ENCODE measurements at regions not wholly inside any gene's neighbourhood (a gene's known extent, or its start where the extent isn't known, plus 50 kb on each side); places are given as distances from the start of the nearest gene placed in this dataset.

DNA sequence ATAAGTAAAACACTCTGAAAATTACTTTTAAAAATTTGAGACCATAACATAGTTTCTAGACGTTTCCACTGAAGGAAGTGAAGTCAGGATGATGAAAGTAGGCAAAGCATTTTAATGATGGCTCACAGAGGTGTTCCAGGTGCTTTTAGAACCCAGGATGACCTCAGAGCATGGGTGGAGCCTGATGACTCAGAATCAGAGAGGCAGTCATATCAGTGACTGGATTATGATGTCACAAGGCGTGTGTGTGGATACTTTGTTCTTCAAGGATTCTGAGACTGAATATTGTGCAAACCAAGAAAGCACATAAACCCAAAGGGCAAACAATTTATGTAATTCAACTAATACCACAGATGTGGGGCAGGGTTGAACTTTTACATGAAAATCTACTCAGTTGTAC, 200.2 kb upstream of the FOXN2 start:
- H3K4me3 ChIP-seq (ENCODE audit: control insufficient read depth, low read depth, low read length): no peak overlapping the region
- TF ChIP-seq, protein P1, sequence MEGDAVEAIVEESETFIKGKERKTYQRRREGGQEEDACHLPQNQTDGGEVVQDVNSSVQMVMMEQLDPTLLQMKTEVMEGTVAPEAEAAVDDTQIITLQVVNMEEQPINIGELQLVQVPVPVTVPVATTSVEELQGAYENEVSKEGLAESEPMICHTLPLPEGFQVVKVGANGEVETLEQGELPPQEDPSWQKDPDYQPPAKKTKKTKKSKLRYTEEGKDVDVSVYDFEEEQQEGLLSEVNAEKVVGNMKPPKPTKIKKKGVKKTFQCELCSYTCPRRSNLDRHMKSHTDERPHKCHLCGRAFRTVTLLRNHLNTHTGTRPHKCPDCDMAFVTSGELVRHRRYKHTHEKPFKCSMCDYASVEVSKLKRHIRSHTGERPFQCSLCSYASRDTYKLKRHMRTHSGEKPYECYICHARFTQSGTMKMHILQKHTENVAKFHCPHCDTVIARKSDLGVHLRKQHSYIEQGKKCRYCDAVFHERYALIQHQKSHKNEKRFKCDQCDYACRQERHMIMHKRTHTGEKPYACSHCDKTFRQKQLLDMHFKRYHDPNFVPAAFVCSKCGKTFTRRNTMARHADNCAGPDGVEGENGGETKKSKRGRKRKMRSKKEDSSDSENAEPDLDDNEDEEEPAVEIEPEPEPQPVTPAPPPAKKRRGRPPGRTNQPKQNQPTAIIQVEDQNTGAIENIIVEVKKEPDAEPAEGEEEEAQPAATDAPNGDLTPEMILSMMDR (IDR thresholded peaks at IDR 0.05; ENCODE audit: control insufficient read depth, insufficient read depth, low read depth, low read length, missing control alignments): no peak
- DNase-seq (ENCODE audit: low read depth): no peak

DNA sequence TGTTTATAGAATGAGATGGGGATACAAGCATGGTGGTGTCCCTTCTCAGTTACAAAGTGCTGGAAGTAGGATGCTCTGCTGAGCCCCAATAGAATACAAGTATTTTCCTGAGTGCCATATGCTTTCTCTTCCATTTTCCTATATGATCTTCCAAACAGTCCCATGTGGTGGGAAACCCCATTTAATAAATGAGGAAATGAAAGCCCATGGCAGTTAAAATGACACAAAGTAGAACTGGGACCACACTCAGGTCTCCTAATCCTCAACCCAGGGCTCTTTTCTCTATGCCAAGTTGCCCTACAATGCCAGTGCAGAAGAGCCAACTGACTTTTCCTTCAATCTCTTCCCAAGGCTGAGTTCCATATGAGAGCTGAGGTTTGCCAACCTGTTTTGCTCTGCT, 198.0 kb upstream of the FOXN2 start:
- TF ChIP-seq, protein P1 (IDR thresholded peaks at IDR 0.05; ENCODE audit: control insufficient read depth, insufficient read depth, low read depth, low read length, missing control alignments): no peak
- H3K4me3 ChIP-seq (ENCODE audit: control insufficient read depth, low read depth, low read length): no peak overlapping the region
- DNase-seq (ENCODE audit: low read depth): no peak

DNA sequence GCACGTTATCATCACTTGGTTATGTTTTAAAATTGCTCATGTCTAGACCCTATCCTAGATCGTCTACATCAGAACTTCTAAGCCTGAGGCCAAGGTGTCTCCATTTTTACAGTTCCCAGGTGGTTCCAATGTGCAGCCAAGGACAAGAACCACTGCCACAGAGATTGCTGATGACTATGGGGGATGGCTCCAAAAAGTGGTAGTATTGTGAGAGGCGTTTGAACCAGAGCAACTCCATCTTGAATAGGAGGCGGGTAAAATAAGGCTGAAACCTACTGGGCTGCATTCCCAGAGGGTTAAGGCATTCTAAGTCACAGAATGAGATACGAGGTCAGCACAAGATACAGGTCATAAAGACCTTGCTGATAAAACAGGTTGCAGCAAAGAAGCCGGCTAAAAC, 195.6 kb upstream of the FOXN2 start:
- TF ChIP-seq, protein P1 (IDR thresholded peaks at IDR 0.05; ENCODE audit: control insufficient read depth, insufficient read depth, low read depth, low read length, missing control alignments): no peak
- H3K4me3 ChIP-seq (ENCODE audit: control insufficient read depth, low read depth, low read length): no peak overlapping the region
- DNase-seq (ENCODE audit: low read depth): no peak

DNA sequence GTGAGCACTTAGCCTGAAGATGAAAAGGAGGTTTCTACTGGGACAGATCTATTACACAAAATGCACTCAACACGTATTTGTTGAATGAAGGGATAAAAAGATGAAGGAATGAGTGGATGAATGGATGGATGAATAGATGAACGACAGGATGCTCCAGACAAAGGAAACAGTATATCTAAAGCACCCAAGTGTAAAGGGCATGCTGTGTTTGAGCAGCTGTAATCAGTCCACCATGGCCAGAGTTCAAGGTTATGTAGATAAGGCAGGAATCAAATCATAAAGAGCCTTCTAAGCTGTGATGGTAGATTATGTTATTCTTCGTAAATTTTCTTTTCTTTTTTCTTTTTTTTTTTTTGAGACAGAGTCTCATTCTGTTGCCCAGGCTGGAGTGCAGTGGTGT, 194.4 kb upstream of the FOXN2 start:
- H3K4me3 ChIP-seq (ENCODE audit: control insufficient read depth, low read depth, low read length): no peak overlapping the region
- TF ChIP-seq, protein P1 (IDR thresholded peaks at IDR 0.05; ENCODE audit: control insufficient read depth, insufficient read depth, low read depth, low read length, missing control alignments): no peak
- DNase-seq (ENCODE audit: low read depth): no peak

DNA sequence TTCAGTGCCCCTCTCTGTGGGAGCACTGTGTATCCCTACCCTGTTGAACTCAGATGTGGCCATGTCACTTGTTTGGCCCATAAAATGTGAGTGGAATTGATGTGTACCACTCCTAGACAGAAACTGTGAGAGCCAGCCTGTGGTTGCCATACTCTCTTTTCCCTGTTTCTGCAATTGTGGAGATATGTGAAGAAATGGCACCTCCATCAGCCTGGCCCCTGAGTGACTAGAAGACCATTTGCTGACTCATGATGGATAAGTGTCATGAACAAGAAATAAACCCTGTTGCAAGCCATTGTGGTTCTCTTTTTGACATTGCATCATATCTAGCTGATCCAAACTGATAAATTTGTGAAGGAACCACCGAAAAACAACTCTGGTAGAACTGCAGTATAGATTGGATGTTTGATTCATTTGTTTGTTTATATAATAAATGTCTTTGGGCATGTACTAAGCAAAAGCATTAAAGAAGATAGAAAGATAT, 193.7 kb upstream of the FOXN2 start:
- H3K4me3 ChIP-seq (ENCODE audit: control insufficient read depth, low read depth, low read length): no peak overlapping the region
- TF ChIP-seq, protein P1 (IDR thresholded peaks at IDR 0.05; ENCODE audit: control insufficient read depth, insufficient read depth, low read depth, low read length, missing control alignments): no peak
- no peak for DNase-seq (ENCODE audit: low read depth)

DNA sequence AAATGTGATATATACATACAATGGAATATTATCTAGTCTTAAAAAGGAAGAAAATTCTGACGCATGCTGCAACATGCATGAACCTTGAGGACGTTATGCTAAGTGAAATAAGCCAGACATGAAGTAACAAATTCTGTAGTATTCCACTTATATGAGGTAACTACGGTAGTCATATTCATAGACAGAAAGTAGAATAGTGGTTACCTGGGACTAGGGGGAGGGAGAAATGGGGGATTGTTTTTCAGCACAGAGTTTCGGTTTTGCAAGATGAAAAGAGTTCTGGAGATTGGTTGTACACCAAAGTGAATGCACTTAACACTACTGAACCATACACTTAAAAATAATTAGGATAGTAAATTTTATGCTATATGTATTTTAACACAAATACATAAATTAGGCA, 192.3 kb upstream of the FOXN2 start:
- H3K4me3 ChIP-seq (ENCODE audit: control insufficient read depth, low read depth, low read length): no peak overlapping the region
- no peak for DNase-seq (ENCODE audit: low read depth)
- TF ChIP-seq, protein P1 (IDR thresholded peaks at IDR 0.05; ENCODE audit: control insufficient read depth, insufficient read depth, low read depth, low read length, missing control alignments): no peak

DNA sequence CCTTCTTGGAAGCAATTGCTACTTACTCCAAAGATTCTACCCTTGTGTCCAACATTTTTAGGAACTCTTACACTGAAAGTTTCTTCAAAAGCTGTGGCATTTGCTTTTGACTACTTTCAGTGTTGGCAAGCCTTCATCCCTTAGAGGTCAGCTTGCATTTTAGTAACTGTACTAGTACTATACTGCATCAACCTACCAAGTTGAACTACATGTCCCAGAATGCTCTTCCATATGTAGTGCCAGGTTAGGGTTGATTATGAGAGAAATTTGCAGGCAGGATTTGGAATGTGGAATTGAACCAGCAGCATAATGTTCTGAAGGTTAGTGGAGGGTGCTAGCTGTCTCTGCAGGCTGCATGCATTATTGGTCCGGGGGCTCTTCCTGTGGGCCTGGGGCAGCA, 189.9 kb upstream of the FOXN2 start:
- no peak for DNase-seq (ENCODE audit: low read depth)
- no peak overlapping the region for H3K4me3 ChIP-seq (ENCODE audit: control insufficient read depth, low read depth, low read length)
- TF ChIP-seq, protein P1 (IDR thresholded peaks at IDR 0.05; ENCODE audit: control insufficient read depth, insufficient read depth, low read depth, low read length, missing control alignments): no peak

Data from AG09309 (cell line).